ENCODE measurements at regions not wholly inside any gene's neighbourhood (a gene's known extent, or its start where the extent isn't known, plus 50 kb on each side); places are given as distances from the start of the nearest gene placed in this dataset.
"Not testable (repeated sequence)": the region's sequence is repeated elsewhere in the genome, so short reads cannot be mapped to it uniquely, and the experiment has no call there.

- not testable (repeated sequence) for TF ChIP-seq CTCF, EP300 (IDR thresholded peaks at IDR 0.05)
Observed at GRCh38 chr3:115317953-115318352, 170.9 kb upstream of the ZBTB20 start.
